22Rv1 (cell line): ENCODE measurements at regions not wholly inside any gene's neighbourhood (a gene's known extent, or its start where the extent isn't known, plus 50 kb on each side); places are given as distances from the start of the nearest gene placed in this dataset.

Experiments used
- CTCF ChIP-seq: fragments of 450-650 bp; IDR thresholded peaks from 2 replicates; pipeline ENCODE4 v1.5.1; 2017; ENCODE audit warnings: mild to moderate bottlenecking
- ZFX ChIP-seq: fragments of 450-650 bp; IDR thresholded peaks from 2 replicates; pipeline ENCODE4 v1.6.1; 2017; ENCODE audit warnings: antibody characterized with exemption, borderline replicate concordance

- TF ChIP-seq CTCF (no peak), ZFX (no peak)
Observed at GRCh38 chr17:70408768-70409167, 239.4 kb downstream of the KCNJ2 start.
